ENCODE measurements at regions not wholly inside any gene's neighbourhood (a gene's known extent, or its start where the extent isn't known, plus 50 kb on each side); places are given as distances from the start of the nearest gene placed in this dataset.

GRCh38 chr6:71204741-71205140 is 83.9 kb upstream of the OGFRL1 start:
- H3K14ac ChIP-seq (ENCODE audit: insufficient read length), result no peak overlapping the region
- no peak overlapping the region for H2BK12ac ChIP-seq (ENCODE audit: low read depth, low read length)
- H4K8ac ChIP-seq (ENCODE audit: extremely low read depth, insufficient read depth, low read length), result no peak overlapping the region
- ChIA-PET POLR2A (ENCODE audit: partially characterized antibody) (no interaction called here), CTCF (ENCODE audit: partially characterized antibody) (no interaction called here)
- no peak overlapping the region for H3K9ac ChIP-seq (replicated peaks in 1 of 4; ENCODE audit: extremely low read depth in 1 of 4, low read depth in 3 of 4, low read length in 3 of 4)
- H4K20me1 ChIP-seq (replicated peaks in 1 of 2; ENCODE audit: control insufficient read depth in 1 of 2, insufficient read depth in 2 of 2, low read length in 2 of 2), result no peaks in the 10 kb centered on the region
- no peak overlapping the region for H3K4me2 ChIP-seq (ENCODE audit: insufficient read depth in 1 of 2, low read depth in 2 of 2, low read length in 2 of 2)
- no peak overlapping the region for H2AK5ac ChIP-seq (ENCODE audit: low read depth, low read length)
- H3K56ac ChIP-seq (replicated peaks; ENCODE audit: insufficient read length, low read depth, low read length), result no peak overlapping the region
- no peak for TF ChIP-seq JUND (IDR thresholded peaks at IDR 0.05; ENCODE audit: low read length)
- H3K4me3 ChIP-seq (ENCODE audit: extremely low read depth in 1 of 4, insufficient read depth in 2 of 4, low read depth in 3 of 4, low read length in 4 of 4), result no peak overlapping the region
- no peak overlapping the region for H4K5ac ChIP-seq (ENCODE audit: insufficient read length, low read depth, low read length)
- H4K91ac ChIP-seq (replicated peaks; ENCODE audit: insufficient read length, low read length), result no peak overlapping the region
- no peak overlapping the region for H2BK5ac ChIP-seq (ENCODE audit: low read depth, low read length)
- no peaks in the 10 kb centered on the region for H3K79me1 ChIP-seq (ENCODE audit: low read depth, low read length)
- no peaks in the 10 kb centered on the region for H3K79me2 ChIP-seq (ENCODE audit: control insufficient read depth in 1 of 2, insufficient read depth in 2 of 2, low read length in 2 of 2)
- no peak for FAIRE-seq
- no peaks in the 10 kb centered on the region for H3K23me2 ChIP-seq (ENCODE audit: low read depth, low read length)
- no peak overlapping the region for H2BK20ac ChIP-seq (ENCODE audit: low read length)
- H3K27me3 ChIP-seq (replicated peaks in 1 of 4; ENCODE audit: control insufficient read depth in 3 of 4, extremely low read depth in 1 of 4, insufficient read depth in 3 of 4, low read length in 3 of 4), result no peaks in the 10 kb centered on the region
- no peak overlapping the region for H2AFZ ChIP-seq (ENCODE audit: low read length)
- H3K36me3 ChIP-seq (ENCODE audit: control insufficient read depth in 2 of 4, insufficient read depth in 4 of 4, low read length in 3 of 4), result no peaks in the 10 kb centered on the region
- H3K18ac ChIP-seq (ENCODE audit: extremely low read depth, low read length), result no peak overlapping the region
- no peaks in the 10 kb centered on the region for H3K9me3 ChIP-seq (ENCODE audit: insufficient read depth in 2 of 2, low read depth in 1 of 2, low read length in 1 of 2)
- no peak overlapping the region for H2BK120ac ChIP-seq (replicated peaks; ENCODE audit: low read depth, low read length)
- 91% methylated on average over 6 of the region's 6 CpGs; no CpG with 5 or more reads in 1 of the 2 experiments for WGBS, 2 experiments (ENCODE audit: extremely low coverage in 1 of 2, insufficient coverage in 1 of 2, insufficient read length in 1 of 2, insufficient replicate concordance in 2 of 2, low coverage in 1 of 2, low lambda C conversion rate in 2 of 2, missing lambda C conversion rate in 1 of 2)
- H3K4ac ChIP-seq (replicated peaks; ENCODE audit: insufficient read length, low read depth, low read length), result no peak overlapping the region
- no peak for DNase-seq (ENCODE audit: low read depth in 1 of 2, low spot score in 2 of 2)
- no peaks in the 10 kb centered on the region for H3K4me1 ChIP-seq (replicated peaks in 1 of 4; ENCODE audit: control insufficient read depth in 3 of 4, insufficient read depth in 4 of 4, low read length in 3 of 4)
- no peak overlapping the region for H2BK15ac ChIP-seq (ENCODE audit: low read length)
- H3K23ac ChIP-seq (ENCODE audit: insufficient read length), result no peak overlapping the region
- no peak overlapping the region for H3K27ac ChIP-seq (ENCODE audit: low read depth, low read length)
